Activated CD4-positive, alpha-beta T cell treated with anti-CD3 and anti-CD28 coated beads, Interleukin-2, amount 50 U/mL, for 48 hours (primary cell): ENCODE measurements at regions not wholly inside any gene's neighbourhood (a gene's known extent, or its start where the extent isn't known, plus 50 kb on each side); places are given as distances from the start of the nearest gene placed in this dataset.

ENCODE experiments used
- DNase-seq, 2 experiments: peaks; one replicate each; pipeline ENCODE4 v3.0.0-alpha.2; 2020

DNA sequence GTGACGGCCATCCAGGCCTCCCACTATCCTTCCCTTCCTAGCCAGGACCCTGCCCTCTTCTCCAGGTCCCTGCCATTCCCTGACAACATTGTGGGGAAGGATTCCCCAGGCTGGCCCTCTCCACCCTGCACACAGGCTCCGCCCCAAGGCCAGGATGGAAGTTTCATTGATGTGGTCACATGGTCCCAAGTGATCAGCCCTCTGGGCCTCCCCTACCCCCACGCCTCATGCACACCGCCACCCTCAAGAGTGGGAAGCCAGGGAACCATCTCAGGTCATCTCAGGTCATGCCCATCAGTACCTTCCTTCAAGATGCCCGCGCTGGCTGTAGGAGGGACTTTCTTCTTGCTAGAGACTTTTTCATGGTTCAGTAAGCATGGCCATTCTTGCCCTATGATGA is 514.8 kb upstream of the RAB6C start:
- no peak for DNase-seq

DNA sequence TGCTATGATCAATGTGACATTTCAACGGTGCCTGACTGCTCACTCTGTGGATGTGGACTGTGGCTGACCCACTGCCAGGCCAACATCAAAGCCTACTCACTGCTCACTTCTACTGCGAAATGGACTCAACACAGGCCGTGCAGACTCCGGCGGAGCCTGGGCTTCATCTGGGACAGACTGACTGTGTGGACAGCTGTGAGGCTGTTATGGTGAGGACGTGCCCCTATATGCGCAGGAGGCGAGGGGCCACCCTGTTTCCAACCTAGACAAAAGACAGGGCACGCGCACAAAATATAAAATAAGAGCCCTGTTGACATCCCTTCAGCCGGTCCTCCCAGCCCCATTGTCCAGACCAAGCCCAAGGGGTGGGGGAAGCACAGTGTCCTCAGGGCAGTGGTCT is 514.4 kb upstream of the RAB6C start:
- DNase-seq: no peak

DNA sequence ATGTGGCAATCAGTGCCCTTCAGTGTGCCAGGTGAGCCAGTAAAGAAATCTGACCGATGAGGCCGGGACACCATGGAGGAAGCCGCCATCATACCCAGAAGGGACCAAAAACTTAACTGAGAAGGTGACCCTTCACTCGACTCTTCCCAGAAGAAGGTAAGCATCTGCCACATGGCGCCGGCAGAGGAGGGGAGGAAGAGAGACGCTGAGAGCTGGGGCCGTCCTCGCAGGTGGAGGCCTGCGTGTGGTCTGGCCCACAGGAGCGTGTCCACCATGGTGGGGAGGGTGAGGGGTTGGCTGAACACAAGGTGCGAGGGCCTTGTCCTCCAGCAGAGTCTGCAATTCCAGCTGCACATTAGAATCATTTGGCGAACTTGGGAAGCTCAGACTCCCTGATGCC is 513.1 kb upstream of the RAB6C start:
- DNase-seq: no peak

DNA sequence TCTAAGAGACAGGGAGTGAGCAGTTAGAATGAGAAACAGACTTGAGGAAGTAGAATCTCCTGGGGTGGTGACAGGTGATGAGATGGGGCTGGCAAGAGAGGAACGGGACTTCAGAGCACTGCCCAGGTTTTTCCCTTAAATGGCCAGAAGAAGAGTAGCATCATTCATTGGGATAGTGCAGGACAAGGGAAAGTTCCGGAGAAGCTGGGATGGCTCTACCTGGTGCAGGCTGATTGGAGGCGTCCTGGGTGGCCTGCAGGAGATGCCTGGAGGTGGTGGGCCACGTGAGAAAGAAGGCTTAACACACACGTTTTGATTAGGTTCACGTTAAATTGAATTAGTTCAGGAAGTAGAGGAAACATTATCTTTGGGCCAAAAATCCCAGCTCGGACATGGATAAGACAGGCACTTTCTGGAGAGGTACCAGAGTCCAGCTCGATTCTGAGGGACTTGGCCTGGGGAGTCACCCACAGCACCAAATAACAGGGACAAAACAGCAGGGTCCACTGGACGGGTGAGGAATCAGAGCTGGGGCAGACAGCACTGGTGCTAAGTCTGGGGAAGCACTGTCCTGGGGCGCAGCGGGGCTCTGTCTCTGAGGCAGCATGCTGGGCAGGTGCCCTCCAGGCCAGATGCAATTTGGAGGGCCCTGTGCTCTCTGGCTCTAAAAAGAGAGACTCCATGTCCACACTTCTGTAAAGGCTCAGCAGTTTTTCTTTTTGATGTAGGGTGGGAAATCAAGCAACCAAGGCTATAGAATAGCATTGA is 512.3 kb upstream of the RAB6C start:
- DNase-seq: no peak

DNA sequence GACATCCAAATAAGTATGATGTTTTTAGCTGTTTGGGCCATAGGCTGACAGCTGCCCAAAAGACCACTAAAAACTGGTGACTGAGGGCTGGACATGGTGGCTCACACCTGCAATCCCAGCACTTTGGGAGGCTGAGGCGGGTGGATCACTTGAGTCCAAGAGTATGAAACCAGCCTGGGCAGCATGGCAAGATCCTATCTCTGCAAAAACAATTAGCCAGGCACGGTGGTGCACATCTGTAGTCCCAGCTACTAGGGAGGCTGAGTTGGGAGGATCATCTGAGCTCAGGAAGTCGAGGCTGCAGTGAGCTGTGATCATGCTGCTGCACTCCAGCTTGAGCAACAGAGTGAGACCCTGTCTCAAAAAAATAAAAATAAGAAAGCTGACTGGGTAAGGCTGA is 511.5 kb upstream of the RAB6C start:
- DNase-seq: no peak

DNA sequence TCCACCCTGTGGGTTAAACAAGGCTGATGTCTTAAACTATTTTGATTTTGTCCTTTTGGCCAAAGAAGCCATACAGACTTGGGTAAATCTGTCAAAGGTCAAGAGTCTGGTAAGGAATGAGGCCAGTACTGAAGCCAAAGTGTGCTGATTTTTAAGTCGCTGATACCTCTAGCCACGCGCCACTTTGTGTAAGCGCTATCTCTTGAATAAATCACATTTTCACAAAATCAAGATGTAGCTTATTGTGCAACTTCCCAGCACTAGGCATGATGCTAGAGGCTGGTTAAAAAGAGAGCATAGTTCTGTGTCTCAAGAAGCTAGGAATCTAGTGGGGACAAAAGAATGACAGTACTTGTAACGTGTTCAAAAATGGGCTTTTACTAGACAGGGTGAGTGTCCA is 510.6 kb upstream of the RAB6C start:
- no peak for DNase-seq

DNA sequence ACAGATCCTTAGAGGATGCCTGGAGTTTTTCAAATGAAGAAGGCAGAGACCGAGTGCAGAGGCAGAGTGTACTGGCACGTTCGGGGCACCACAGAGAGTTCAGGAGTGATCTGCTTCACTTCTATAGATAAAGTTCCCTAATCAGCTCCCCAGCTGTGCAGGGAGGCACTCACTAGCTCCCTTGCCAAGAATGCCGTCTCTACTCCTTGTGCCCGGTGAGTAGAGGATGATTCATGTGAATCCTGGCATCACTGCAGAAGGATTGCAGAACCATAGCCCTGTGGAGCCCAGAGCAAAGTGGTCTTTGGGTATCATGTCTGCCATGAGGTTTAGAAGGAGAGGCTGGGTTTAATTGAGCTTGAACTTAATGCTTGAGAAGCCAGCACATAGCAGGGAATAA is 510.1 kb upstream of the RAB6C start:
- DNase-seq: no peak

DNA sequence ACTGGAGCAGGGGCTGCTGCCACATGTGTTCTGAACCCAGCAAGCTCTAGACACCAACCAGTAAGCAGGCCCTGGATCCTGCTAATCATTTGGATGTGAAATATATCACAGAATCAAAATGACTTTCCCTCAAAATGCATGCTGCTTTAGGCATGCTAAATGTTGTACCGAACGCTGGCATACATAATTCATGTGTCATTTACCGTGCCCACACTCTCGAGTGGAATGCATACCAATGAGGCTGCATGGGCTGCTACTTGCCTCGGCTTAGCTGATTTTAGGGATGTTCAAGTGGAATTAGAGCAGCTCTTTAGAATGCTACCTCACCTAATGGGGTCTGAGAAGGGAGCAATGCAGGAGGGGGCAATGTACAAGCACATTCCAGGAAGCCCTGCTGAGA is 509.6 kb upstream of the RAB6C start:
- no peak for DNase-seq

DNA sequence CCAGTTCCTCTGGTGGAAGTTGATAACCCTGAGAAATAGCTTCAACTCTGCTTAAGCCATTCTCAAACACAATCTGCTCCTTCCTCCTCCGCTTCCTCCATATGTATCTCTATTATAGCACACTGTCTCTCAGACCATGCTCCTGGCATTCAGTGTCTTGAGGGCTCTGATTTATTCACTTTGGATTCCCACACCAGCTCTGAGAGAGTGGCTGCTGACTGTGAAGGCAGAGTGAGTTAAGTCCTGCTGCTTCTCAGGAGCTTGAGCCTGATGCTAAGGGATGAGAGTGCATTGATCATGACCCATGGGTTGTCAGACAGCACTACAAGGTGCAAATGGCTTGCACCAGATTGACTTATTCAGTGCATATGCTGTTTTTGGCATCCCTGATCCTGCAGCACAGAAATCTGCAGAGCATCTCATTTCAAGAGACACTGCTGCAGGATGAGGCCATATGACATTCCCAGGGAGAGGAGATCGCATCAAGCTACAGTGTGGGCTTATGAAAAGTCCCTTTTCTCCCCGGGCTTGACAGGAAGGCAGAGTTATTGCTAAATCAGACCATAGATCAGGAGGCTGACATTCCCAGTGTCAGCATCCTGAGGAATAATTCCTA is 500.5 kb upstream of the RAB6C start:
- DNase-seq: no peak

DNA sequence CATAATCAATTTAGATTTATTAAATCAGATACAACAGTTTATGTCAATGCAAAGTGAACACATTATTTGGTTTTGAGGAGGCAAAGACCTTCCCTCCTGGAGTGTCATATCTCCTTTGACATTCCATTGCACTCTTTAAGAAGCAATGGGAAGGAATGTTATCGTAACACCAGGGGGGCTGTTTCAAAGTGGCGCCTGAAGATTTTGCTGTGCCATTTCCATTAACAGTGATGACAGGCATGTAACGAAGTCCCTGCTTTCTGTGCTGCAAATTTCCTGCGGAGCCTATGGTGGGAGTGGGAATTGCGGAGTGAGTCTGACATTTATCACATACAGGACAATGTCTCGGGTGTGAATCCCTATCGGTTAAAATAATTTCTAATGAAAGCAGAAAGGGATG is 499.6 kb upstream of the RAB6C start:
- DNase-seq: no peak

DNA sequence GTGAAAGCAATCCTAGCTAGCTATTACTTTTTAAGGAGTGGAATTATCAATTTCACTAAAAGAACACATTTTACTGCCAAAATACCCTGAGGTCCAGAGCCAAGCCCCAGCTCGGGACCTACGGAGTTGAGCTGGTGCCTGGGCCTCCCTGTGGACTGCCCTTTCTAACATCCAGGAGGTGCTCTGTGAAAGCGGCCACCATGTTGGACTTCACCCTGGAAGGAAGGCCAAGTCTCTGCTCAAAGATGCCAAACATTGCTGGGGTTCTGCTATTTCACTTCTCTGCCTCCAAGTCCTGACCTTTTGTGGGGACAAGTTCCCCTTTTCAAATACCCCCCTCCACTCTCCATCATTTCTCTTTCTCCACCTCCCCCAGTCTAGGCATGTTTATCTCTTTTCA is 498.7 kb upstream of the RAB6C start:
- DNase-seq: no peak

DNA sequence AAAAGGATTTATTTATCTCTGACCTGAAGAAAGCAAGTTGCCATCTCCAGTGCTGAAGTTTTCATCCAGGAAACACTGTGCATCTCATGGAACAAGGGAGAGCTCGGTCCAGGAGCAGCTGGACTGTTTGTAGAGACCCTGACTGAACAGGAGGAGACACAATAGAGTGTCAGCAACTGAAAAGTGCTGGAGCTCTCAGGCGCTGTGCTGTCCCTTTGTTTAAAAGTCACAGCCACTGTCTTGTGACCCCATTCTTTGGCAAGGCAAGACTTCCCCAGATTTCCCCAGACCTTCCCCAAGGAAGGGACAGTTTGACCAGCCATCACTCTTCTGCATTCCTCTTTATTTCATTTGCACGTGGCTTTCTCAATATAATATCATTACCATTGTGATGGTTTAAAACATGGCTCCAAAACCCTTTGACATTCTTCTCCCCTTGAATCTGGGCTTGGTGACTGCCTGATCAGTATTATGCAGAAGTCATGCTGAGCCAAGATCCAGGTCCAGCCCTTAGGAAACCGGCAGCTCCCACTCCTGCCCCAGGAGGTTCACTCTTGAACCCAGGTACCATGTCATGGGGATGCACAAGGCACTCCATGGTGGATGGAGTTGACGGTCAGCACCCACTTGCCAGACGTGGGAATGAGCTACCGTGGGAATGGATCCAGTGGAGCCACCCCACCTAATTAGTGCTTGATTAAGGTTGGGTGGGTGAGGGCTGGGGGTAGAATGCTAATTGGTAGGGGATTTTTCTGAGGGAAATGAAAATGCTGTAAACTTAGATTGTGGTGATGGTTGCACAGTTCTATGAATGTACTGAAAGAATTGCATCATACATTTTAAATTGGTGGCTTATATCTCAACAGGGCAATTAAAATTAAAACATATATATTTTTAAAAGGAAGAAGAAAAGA is 497.9 kb upstream of the RAB6C start:
- no peak for DNase-seq

DNA sequence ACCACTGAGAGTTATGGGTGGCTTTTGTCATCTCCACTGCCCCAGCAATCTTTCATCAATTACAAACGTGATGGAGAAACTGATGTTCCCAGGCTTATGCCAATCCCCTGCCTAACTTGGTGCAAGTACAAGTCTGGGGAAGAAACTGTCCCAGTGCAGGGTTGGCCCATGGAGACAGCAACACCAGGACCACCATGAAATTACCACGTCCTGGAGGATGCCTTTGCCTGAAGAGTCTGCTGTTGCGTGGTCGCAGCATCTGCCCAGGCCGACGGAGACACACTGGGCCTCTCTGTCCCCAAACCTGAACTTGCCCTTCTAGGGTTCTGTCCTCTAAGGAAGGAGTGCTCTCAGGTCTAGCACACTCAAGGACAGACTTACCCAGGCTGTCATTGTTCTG is 496.8 kb upstream of the RAB6C start:
- DNase-seq: no peak

DNA sequence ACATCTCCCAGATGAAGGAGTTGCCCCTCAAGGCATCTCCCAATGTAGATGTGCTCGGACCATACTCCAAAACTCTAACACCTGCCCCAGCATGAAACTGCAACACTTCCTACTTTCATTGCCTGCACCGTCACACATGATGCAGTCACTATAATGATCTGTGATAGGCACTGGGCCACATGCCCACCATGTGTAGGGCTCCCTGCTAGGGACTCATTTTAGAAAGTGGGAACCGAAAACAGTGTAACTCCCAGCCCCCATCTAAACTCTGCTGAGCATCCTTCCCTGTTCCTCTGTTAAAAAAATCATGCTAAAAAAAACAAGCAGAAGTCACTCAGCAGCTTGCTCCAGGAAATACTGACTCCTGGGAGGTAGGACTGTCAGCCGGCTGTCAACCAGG is 496.1 kb upstream of the RAB6C start:
- DNase-seq: no peak

DNA sequence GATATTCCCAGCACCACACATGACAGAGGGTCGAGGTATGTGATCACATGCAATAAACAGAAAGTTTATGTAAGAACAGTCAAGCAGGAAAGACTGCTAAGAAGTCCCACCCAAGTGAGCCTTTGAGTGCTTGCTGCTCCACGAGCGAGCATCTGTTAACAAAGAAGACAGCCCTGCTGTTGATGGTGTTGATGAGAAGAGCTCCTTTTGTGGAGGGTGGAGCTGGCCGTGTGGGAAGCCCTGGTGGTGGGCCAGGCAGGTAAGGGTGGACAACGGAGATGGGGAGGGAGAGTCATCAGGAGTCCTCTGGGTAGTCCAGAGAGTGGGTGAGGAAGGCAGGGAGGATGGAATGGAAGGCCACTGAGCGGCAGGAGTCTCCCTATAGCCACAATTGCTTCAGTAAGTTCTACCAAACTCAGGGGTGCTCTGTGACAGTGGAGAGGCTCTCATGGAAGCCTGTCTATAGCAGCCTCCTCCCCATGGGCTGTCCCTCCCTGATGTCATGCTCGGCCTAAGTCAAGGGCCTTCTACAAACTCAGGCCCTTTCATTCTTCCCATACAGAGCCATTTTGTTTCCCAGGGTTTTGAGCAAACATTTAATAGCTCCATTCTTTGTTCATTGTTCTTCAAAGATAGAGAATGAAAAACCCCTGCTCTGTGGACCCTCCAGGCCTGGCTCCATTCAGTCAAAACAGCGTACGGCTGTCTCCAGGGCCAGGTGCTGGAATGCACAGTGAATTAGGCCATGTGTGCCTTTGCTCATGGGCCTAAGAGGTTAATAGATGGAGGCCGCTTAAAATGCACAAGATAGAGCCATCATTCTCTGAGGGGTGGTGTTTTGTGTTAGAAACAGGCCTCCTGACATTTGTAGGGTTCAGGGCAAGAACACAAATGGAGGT is 494.2 kb upstream of the RAB6C start:
- DNase-seq: no peak

DNA sequence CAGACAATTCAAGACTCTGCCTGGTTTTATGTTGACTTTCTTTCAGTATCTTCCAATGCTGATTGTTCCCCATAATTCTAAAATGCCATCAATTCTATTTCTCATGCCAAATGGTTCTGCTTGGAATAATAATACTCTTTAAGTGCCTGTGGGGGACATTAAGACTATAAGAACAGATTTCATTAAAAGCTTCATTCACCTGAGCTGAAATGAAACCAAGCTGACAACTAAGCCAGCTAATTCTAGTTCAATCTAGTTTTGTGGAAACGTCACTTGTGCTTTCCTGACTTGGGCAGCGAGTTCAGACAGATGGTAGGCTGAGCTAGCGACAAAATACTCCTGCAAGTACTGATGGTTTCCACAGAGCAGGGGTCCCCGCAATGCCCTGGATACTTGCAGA is 491.1 kb upstream of the RAB6C start:
- DNase-seq: no peak

DNA sequence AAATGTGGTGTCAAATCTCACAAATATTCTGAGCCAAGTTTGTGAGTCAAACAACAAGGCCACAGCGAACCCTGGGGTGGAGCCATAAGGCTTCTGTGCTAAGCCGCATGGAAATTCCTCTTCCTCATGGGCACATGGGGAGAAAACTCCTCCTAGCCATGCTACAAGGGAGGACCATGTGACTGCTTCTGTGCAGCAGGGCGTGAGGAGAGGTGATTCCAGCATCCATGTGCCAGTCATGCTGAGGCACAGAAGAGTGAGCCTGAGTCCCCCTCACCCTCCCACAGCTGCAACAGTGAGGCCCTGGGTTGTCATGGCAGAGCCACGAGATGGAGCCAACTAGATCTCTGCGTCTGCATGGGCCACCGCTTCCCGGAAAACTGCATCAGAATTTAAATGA is 488.8 kb upstream of the RAB6C start:
- DNase-seq: no peak

DNA sequence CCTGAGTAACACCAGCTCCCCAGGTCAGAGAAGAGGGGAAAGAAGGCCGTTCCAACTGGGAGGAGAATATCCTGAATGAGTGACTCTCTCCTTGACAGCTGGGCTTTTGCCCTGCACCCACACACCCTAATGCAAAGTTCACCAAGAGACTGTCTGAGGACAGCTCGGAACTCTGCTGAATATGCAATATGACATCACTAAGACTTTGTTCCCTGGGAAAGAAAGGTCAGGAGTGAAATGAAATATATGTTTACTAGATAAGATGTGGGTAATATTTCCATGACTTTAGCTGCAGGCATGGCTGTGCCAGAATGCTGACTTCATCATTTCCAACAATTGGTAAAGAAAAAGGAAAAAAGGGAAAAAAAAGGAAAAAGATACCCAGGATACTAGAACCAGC is 488.2 kb upstream of the RAB6C start:
- no peak for DNase-seq

DNA sequence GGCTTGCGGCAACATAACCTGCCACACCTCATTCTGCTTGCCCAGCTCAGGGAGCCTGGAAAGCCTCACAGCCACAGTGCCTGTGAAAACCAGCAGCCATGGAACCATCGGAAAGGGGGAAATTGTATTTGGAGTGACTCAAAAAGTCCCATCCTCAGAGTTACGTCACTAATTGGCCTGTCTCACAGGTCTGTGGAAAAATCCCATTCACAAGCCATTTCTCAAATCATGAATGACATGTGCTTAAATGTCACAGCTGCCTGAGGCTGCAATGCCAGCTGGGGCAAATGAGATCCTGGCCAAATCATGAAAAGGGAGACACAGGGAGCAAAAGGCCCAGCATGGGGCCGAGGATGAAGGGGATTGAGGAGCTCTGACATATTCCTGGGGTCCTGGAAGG is 486.9 kb upstream of the RAB6C start:
- no peak for DNase-seq

DNA sequence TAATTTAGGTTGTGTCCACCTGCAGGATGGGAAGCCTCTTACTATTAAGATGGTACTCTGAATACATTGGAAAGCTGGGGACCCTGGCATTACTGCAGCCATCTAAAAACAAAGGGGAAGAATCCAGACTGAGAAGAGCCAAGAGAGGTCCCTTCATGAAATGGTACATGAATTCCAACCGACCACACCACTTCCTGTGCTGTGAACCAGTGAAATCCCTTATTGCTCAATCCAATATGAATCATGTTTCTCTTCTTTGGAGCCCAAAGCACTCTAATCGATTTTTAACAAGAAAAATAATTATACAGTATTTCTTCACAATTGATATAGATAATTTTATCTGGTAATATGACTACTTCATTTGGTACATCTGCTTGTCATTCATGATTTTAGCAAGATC is 479.7 kb upstream of the RAB6C start:
- no peak for DNase-seq

DNA sequence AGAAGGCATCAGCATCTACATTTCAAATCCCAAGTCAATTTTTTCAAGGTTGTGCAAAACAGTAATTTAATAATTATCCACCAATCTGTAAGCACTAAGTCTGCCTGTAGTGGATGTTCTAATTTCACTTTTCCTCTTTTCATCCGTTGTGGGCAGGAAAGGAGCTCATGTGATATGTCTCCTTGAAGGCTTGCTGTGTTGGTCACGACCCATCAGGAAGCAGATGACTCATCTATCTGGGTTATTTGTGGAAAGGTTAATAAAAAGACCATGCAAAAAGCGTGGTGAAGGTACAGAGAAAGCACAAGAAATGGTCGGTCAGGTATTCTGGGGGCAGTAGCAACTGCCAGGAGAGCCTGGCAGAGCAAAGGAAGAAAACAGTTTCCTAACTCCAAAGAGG is 476.7 kb upstream of the RAB6C start:
- DNase-seq: no peak

DNA sequence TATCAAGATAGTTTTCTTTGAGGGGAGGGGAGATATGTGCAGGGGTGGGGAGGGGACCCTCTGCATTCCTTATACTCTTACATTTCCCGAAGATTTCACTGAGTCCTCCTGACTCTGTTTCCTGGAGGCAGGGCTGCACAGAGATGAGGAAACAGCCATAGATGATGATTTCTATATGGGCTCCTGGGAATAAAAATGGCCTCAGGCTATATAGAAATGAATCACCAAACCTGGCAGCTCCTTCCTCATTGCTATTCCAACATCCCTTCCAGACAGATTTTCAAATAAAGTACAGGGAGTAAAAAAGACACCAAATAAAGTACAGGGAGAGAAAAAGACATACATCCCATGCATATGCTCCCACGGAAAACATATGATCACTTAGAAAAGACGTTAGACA is 474.8 kb upstream of the RAB6C start:
- DNase-seq: no peak

DNA sequence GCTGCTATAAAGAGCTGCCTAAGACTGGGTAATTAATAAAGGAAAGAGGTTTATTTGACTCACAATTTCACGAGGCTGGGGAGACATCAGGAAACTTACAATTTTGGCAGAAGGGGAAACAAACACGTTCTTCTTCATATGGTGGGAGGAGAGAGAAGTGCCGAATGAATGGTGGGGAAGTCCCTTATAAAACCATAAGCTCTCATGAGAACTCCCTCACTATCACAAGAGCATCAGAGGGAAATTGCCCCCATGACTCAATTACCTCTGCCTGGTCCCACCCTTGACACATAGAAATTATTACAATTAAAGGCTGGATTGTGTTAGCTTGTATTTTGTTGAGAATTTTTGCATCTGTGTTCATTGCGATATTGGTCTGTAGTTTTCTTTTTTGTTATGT is 460.5 kb upstream of the RAB6C start:
- DNase-seq: no peak
